Fibroblast of the aortic adventitia (primary cell): ENCODE measurements at regions not wholly inside any gene's neighbourhood (a gene's known extent, or its start where the extent isn't known, plus 50 kb on each side); places are given as distances from the start of the nearest gene placed in this dataset.

Experiments
- DNase-seq: peaks from one replicate; pipeline ENCODE4 v3.0.0-alpha.2; 2010; ENCODE audit warnings: low read depth
- H3K4me3 ChIP-seq: 2 replicates; pipeline ENCODE4 v1.5.1; 2011; ENCODE audit warnings: low read depth, mild to moderate bottlenecking, control low read depth, low read length, moderate library complexity
- TF ChIP-seq, protein P1 (sequence below): IDR thresholded peaks from 2 replicates; pipeline ENCODE4 v1.5.1; 2011; ENCODE audit warnings: mild to moderate bottlenecking, low read length, control low read depth, inconsistent platforms; ENCODE audit not compliant: insufficient read depth

DNA sequence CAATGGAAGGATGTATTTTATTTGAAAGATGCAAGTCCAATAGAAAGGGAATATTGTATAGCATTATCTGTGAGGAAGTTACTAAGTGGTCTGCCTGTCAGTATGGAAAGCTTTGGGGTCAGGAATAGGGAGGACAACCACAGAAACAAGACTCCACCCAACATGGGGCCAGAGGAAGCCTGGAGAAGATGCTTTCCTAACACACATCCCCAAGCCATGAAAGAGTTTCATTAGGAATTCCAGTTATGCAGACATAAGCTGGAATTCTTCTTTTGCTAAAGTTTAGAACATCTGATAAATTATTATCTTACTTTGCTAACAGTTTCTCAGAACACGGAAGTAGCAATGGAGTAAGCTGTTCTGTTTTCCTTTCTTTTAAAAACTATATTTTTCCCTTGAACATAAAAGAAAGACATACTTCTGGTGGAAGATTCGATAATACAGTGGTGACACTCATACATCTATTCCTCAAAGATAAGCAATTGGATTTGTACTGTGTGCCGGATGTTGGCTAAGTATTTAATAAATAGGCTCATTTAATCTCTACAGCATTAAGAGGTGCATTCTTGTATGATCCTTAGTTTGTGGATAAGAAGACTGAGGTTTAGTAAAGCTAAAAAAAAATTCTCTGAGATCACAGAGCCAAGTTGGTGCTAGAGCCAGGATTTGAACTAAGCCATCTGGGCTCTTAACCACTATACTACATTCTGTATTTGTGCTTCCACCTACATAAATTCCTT, 51.0 kb upstream of the GAS7 start:
- H3K4me3 ChIP-seq = no peak overlapping the region
- TF ChIP-seq, protein P1, sequence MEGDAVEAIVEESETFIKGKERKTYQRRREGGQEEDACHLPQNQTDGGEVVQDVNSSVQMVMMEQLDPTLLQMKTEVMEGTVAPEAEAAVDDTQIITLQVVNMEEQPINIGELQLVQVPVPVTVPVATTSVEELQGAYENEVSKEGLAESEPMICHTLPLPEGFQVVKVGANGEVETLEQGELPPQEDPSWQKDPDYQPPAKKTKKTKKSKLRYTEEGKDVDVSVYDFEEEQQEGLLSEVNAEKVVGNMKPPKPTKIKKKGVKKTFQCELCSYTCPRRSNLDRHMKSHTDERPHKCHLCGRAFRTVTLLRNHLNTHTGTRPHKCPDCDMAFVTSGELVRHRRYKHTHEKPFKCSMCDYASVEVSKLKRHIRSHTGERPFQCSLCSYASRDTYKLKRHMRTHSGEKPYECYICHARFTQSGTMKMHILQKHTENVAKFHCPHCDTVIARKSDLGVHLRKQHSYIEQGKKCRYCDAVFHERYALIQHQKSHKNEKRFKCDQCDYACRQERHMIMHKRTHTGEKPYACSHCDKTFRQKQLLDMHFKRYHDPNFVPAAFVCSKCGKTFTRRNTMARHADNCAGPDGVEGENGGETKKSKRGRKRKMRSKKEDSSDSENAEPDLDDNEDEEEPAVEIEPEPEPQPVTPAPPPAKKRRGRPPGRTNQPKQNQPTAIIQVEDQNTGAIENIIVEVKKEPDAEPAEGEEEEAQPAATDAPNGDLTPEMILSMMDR = no peak
- DNase-seq = peak; percentile 4
